ENCODE measurements at regions not wholly inside any gene's neighbourhood (a gene's known extent, or its start where the extent isn't known, plus 50 kb on each side); places are given as distances from the start of the nearest gene placed in this dataset.

- no peak for DNase-seq (ENCODE audit: low spot score)
- no peak overlapping the region for H3K27ac ChIP-seq (ENCODE audit: low read depth in 1 of 2, low read length in 2 of 2)
- H3K4me1 ChIP-seq (ENCODE audit: control insufficient read depth in 4 of 4, insufficient read depth in 4 of 4, low read length in 3 of 4) = no peaks in the 10 kb centered on the region
- no peak for TF ChIP-seq RXRA (IDR thresholded peaks at IDR 0.05)
- TF ChIP-seq, protein P1, sequence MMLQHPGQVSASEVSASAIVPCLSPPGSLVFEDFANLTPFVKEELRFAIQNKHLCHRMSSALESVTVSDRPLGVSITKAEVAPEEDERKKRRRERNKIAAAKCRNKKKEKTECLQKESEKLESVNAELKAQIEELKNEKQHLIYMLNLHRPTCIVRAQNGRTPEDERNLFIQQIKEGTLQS (IDR thresholded peaks at IDR 0.05) = no peak
- TF ChIP-seq, protein P2, sequence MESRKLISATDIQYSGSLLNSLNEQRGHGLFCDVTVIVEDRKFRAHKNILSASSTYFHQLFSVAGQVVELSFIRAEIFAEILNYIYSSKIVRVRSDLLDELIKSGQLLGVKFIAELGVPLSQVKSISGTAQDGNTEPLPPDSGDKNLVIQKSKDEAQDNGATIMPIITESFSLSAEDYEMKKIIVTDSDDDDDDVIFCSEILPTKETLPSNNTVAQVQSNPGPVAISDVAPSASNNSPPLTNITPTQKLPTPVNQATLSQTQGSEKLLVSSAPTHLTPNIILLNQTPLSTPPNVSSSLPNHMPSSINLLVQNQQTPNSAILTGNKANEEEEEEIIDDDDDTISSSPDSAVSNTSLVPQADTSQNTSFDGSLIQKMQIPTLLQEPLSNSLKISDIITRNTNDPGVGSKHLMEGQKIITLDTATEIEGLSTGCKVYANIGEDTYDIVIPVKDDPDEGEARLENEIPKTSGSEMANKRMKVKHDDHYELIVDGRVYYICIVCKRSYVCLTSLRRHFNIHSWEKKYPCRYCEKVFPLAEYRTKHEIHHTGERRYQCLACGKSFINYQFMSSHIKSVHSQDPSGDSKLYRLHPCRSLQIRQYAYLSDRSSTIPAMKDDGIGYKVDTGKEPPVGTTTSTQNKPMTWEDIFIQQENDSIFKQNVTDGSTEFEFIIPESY (IDR thresholded peaks at IDR 0.05) = no peak
- TF ChIP-seq, protein P3, sequence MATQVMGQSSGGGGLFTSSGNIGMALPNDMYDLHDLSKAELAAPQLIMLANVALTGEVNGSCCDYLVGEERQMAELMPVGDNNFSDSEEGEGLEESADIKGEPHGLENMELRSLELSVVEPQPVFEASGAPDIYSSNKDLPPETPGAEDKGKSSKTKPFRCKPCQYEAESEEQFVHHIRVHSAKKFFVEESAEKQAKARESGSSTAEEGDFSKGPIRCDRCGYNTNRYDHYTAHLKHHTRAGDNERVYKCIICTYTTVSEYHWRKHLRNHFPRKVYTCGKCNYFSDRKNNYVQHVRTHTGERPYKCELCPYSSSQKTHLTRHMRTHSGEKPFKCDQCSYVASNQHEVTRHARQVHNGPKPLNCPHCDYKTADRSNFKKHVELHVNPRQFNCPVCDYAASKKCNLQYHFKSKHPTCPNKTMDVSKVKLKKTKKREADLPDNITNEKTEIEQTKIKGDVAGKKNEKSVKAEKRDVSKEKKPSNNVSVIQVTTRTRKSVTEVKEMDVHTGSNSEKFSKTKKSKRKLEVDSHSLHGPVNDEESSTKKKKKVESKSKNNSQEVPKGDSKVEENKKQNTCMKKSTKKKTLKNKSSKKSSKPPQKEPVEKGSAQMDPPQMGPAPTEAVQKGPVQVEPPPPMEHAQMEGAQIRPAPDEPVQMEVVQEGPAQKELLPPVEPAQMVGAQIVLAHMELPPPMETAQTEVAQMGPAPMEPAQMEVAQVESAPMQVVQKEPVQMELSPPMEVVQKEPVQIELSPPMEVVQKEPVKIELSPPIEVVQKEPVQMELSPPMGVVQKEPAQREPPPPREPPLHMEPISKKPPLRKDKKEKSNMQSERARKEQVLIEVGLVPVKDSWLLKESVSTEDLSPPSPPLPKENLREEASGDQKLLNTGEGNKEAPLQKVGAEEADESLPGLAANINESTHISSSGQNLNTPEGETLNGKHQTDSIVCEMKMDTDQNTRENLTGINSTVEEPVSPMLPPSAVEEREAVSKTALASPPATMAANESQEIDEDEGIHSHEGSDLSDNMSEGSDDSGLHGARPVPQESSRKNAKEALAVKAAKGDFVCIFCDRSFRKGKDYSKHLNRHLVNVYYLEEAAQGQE (IDR thresholded peaks at IDR 0.05) = no peak
- no peak overlapping the region for H3K9ac ChIP-seq (ENCODE audit: low read depth in 1 of 2, low read length in 2 of 2)
- no peak overlapping the region for H3K4me3 ChIP-seq (ENCODE audit: low read depth in 1 of 3, low read length in 3 of 3)
- H3K9me3 ChIP-seq (ENCODE audit: control insufficient read depth in 4 of 4, low read length in 3 of 4) = peaks cover 0 to under 1% (median 0%) of the 10 kb centered on the region in 4 donors
- H3K36me3 ChIP-seq (ENCODE audit: control insufficient read depth in 4 of 4, insufficient read depth in 3 of 4, low read depth in 1 of 4, low read length in 3 of 4) = no peaks in the 10 kb centered on the region
- no peaks in the 10 kb centered on the region for H3K27me3 ChIP-seq (ENCODE audit: control insufficient read depth in 4 of 4, insufficient read depth in 4 of 4, low read length in 3 of 4)
These were observed 1390.9 kb downstream of the C4orf33 start for GRCh38 chr4:130486841-130487240.

DNA sequence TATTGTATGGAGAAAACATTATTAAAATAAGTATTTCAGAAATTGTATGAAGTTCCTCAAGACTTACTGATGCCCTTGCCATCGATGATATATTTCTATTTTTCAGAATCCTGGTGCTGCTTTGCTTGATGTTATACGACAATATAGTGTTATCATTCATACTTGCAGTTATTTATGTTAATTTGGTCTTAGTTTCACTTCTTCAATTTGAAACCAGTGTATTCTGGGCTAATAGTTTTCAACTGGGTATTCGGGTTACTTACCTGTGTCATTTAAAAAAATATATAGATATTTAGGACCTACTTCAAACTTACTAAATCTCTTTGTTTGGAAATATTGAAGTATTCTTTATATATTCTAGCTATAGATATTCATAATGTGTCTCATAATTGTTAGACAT is 1414.7 kb downstream of the C4orf33 start:
- Histone ChIP-seq H3K4me1 (ENCODE audit: control insufficient read depth in 4 of 4, insufficient read depth in 4 of 4, low read length in 3 of 4) (no peaks in the 10 kb centered on the region), H3K27me3 (ENCODE audit: control insufficient read depth in 4 of 4, insufficient read depth in 4 of 4, low read length in 3 of 4) (peaks cover 0 to 5% (median 1%) of the 10 kb centered on the region in 4 donors), H3K36me3 (ENCODE audit: control insufficient read depth in 4 of 4, insufficient read depth in 3 of 4, low read depth in 1 of 4, low read length in 3 of 4) (no peaks in the 10 kb centered on the region), H3K9me3 (ENCODE audit: control insufficient read depth in 4 of 4, low read length in 3 of 4) (no peaks in the 10 kb centered on the region), H3K27ac (ENCODE audit: low read depth in 1 of 2, low read length in 2 of 2) (no peak overlapping the region), H3K9ac (ENCODE audit: low read depth in 1 of 2, low read length in 2 of 2) (no peak overlapping the region), H3K4me3 (ENCODE audit: low read depth in 1 of 3, low read length in 3 of 3) (no peak overlapping the region)
- DNase-seq (ENCODE audit: low spot score) = no peak
- 82% methylated on average over 3 of the region's 3 CpGs for WGBS
- no peak for TF ChIP-seq GABPA (IDR thresholded peaks at IDR 0.05 in 1 of 2, conservative IDR thresholded peaks at IDR 0.05 in 1 of 2)
- TF ChIP-seq RXRA (IDR thresholded peaks at IDR 0.05) = no peak
- TF ChIP-seq, protein P2 (IDR thresholded peaks at IDR 0.05) = no peak
- TF ChIP-seq, protein P3 (IDR thresholded peaks at IDR 0.05) = no peak
- TF ChIP-seq FOXA1 (IDR thresholded peaks at IDR 0.05) = no peak
- TF ChIP-seq, protein P1 (IDR thresholded peaks at IDR 0.05) = no peak
- TF ChIP-seq HNF4A (conservative IDR thresholded peaks at IDR 0.05) = no peak
- TF ChIP-seq TAF1 (conservative IDR thresholded peaks at IDR 0.05) = no peak
- TF ChIP-seq JUND (IDR thresholded peaks at IDR 0.05) = no peak
- TF ChIP-seq RAD21 (IDR thresholded peaks at IDR 0.05) = no peak
- TF ChIP-seq CTCF (IDR thresholded peaks at IDR 0.05; ENCODE audit: low read depth, low read length, missing input control) = no peak
- TF ChIP-seq SP1 (IDR thresholded peaks at IDR 0.05) = no peak
- no peak for TF ChIP-seq YY1 (IDR thresholded peaks at IDR 0.05)
- TF ChIP-seq NR2F2 (IDR thresholded peaks at IDR 0.05) = no peak
- TF ChIP-seq EGR1 (IDR thresholded peaks at IDR 0.05; ENCODE audit: low read depth in 2 of 2) = no peak
- no peak for TF ChIP-seq HNF4G (IDR thresholded peaks at IDR 0.05)
- TF ChIP-seq FOXA2 (IDR thresholded peaks at IDR 0.05) = no peak
- no peak for TF ChIP-seq MAX (IDR thresholded peaks at IDR 0.05)
